ENCODE measurements at regions not wholly inside any gene's neighbourhood (a gene's known extent, or its start where the extent isn't known, plus 50 kb on each side); places are given as distances from the start of the nearest gene placed in this dataset.

DNA sequence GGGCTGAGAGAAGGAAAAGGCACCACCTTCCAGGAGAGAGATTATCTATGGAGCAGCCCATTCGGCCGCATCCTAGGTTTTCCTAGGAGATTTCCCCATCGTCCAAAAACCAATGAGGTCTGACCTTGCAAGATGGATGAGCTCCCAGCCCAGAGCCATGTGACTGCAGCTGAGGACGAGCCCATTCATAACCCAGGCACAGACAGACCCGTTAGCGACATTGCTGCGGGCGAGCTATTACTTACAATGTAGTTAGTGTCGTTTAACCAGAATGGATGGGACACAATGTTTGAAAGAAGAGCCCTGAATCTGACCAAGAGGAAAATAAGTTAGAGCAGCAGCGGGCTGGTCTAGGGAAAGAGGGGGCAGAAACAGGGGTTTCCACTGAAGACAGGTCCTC lies 395.9 kb upstream of the CADM1 start:
- H3K4me1 Mint-ChIP-seq = peaks cover 24% of the 10 kb centered on the region
- no peaks in the 10 kb centered on the region for H3K36me3 Mint-ChIP-seq (ENCODE audit: low read depth)
- Histone ChIP-seq H3K27me3 (ENCODE audit: insufficient read depth) (no peaks in the 10 kb centered on the region), H3K27ac (ENCODE audit: low read depth) (no peak overlapping the region), H4K20me1 (replicated peaks; ENCODE audit: insufficient read depth) (no peaks in the 10 kb centered on the region), H3K9me2 (ENCODE audit: insufficient read depth) (peaks cover 6% of the 10 kb centered on the region), H3F3A (replicated peaks; ENCODE audit: low read depth) (no peaks in the 10 kb centered on the region), H2AFZ (no peak overlapping the region), H3K79me2 (replicated peaks; ENCODE audit: insufficient read depth) (no peaks in the 10 kb centered on the region), H3K4me1 (ENCODE audit: insufficient read depth) (peaks cover 11% of the 10 kb centered on the region; the same call in 1 of the 2 replicates), H3K36me3 (ENCODE audit: insufficient read depth) (no peaks in the 10 kb centered on the region), H3K4me3 (no peak overlapping the region), H3K4me2 (no peak overlapping the region)
- TF ChIP-seq CREB1 (CRISPR knock-in tag; IDR thresholded peaks at IDR 0.05; ENCODE audit: low read depth) (no peak), JUNB (IDR thresholded peaks at IDR 0.05; ENCODE audit: unreplicated experiment) (no peak), STAT1 (IDR thresholded peaks at IDR 0.05; ENCODE audit: unreplicated experiment) (no peak), ETS1 (IDR thresholded peaks at IDR 0.05) (no peak), EZH2phosphoT487 (IDR thresholded peaks at IDR 0.05; ENCODE audit: unreplicated experiment) (no peak), ZNF331 (CRISPR knock-in tag; IDR thresholded peaks at IDR 0.05; ENCODE audit: low read depth) (no peak), ZNF462 (CRISPR knock-in tag; IDR thresholded peaks at IDR 0.05) (no peak), NANOG (IDR thresholded peaks at IDR 0.05; ENCODE audit: borderline replicate concordance) (no peak), ZNF114 (CRISPR knock-in tag; IDR thresholded peaks at IDR 0.05) (no peak), POLR2AphosphoS5 (IDR thresholded peaks at IDR 0.05; ENCODE audit: low read depth) (no peak), EZH2 (IDR thresholded peaks at IDR 0.05; ENCODE audit: low read depth, unreplicated experiment) (no peak)
- TF ChIP-seq, protein P1, sequence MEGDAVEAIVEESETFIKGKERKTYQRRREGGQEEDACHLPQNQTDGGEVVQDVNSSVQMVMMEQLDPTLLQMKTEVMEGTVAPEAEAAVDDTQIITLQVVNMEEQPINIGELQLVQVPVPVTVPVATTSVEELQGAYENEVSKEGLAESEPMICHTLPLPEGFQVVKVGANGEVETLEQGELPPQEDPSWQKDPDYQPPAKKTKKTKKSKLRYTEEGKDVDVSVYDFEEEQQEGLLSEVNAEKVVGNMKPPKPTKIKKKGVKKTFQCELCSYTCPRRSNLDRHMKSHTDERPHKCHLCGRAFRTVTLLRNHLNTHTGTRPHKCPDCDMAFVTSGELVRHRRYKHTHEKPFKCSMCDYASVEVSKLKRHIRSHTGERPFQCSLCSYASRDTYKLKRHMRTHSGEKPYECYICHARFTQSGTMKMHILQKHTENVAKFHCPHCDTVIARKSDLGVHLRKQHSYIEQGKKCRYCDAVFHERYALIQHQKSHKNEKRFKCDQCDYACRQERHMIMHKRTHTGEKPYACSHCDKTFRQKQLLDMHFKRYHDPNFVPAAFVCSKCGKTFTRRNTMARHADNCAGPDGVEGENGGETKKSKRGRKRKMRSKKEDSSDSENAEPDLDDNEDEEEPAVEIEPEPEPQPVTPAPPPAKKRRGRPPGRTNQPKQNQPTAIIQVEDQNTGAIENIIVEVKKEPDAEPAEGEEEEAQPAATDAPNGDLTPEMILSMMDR (conservative IDR thresholded peaks at IDR 0.05; ENCODE audit: low read depth in 2 of 2) = no peak
- TF ChIP-seq, protein P2, sequence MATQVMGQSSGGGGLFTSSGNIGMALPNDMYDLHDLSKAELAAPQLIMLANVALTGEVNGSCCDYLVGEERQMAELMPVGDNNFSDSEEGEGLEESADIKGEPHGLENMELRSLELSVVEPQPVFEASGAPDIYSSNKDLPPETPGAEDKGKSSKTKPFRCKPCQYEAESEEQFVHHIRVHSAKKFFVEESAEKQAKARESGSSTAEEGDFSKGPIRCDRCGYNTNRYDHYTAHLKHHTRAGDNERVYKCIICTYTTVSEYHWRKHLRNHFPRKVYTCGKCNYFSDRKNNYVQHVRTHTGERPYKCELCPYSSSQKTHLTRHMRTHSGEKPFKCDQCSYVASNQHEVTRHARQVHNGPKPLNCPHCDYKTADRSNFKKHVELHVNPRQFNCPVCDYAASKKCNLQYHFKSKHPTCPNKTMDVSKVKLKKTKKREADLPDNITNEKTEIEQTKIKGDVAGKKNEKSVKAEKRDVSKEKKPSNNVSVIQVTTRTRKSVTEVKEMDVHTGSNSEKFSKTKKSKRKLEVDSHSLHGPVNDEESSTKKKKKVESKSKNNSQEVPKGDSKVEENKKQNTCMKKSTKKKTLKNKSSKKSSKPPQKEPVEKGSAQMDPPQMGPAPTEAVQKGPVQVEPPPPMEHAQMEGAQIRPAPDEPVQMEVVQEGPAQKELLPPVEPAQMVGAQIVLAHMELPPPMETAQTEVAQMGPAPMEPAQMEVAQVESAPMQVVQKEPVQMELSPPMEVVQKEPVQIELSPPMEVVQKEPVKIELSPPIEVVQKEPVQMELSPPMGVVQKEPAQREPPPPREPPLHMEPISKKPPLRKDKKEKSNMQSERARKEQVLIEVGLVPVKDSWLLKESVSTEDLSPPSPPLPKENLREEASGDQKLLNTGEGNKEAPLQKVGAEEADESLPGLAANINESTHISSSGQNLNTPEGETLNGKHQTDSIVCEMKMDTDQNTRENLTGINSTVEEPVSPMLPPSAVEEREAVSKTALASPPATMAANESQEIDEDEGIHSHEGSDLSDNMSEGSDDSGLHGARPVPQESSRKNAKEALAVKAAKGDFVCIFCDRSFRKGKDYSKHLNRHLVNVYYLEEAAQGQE (IDR thresholded peaks at IDR 0.05; ENCODE audit: unreplicated experiment) = no peak
- no peak overlapping the region for H3K4me3 Mint-ChIP-seq
- DNase-seq (ENCODE audit: low spot score) = no peak
- no peaks in the 10 kb centered on the region for H3K9me3 Mint-ChIP-seq
- ATAC-seq = no peak
- no peak overlapping the region for H3K27ac Mint-ChIP-seq
- H3K27me3 Mint-ChIP-seq (ENCODE audit: insufficient read depth, low read depth, poor library complexity) = peaks cover 4% of the 10 kb centered on the region
